Stimulated activated CD8-positive, alpha-beta memory T cell treated with anti-CD3 and anti-CD28 coated beads, Interleukin-7, amount 100 ng/mL, for 4 hours (primary cell): ENCODE measurements at regions not wholly inside any gene's neighbourhood (a gene's known extent, or its start where the extent isn't known, plus 50 kb on each side); places are given as distances from the start of the nearest gene placed in this dataset.
"Not testable (repeated sequence)": the region's sequence is repeated elsewhere in the genome, so short reads cannot be mapped to it uniquely, and the experiment has no call there.

Experiments used
- DNase-seq, 2 donors: peaks; one replicate each; pipeline ENCODE4 v3.0.0-alpha.2; 2020; ENCODE audit warnings: low read depth in 2 of 2

GRCh38 chr4:128649161-128649560 is 160.3 kb upstream of the JADE1 start:
- no peak for DNase-seq

GRCh38 chr4:128648021-128648420 is 161.5 kb upstream of the JADE1 start:
- no peak for DNase-seq

- DNase-seq = not testable (repeated sequence)
Measured at GRCh38 chr4:128646893-128647292, 162.6 kb upstream of the JADE1 start.

- DNase-seq = not testable (repeated sequence)
Measured at GRCh38 chr4:128644693-128645654, 164.5 kb upstream of the JADE1 start.

- not testable (repeated sequence) for DNase-seq
Measured at GRCh38 chr4:128644107-128644506, 165.4 kb upstream of the JADE1 start.

- not testable (repeated sequence) for DNase-seq
Measured at GRCh38 chr4:128641566-128641965, 167.9 kb upstream of the JADE1 start.

GRCh38 chr4:128639541-128640270 is 169.8 kb upstream of the JADE1 start:
- no peak for DNase-seq

- DNase-seq = no peak
Measured at GRCh38 chr4:128636906-128637305, 172.6 kb upstream of the JADE1 start.

GRCh38 chr4:128635955-128636560 is 173.4 kb upstream of the JADE1 start:
- no peak for DNase-seq

GRCh38 chr4:128635141-128635954 is 174.2 kb upstream of the JADE1 start:
- DNase-seq = no peak

GRCh38 chr4:128633067-128633466 is 176.4 kb upstream of the JADE1 start:
- no peak for DNase-seq

GRCh38 chr4:128630871-128631270 is 178.6 kb upstream of the JADE1 start:
- no peak for DNase-seq

GRCh38 chr4:128623508-128624215 is 185.8 kb upstream of the JADE1 start:
- no peak for DNase-seq

GRCh38 chr4:128620279-128620965 is 189.1 kb upstream of the JADE1 start:
- not testable (repeated sequence) for DNase-seq

GRCh38 chr4:128615197-128615596 is 194.3 kb upstream of the JADE1 start:
- no peak for DNase-seq

GRCh38 chr4:128608006-128608405 is 201.5 kb upstream of the JADE1 start:
- DNase-seq = no peak

GRCh38 chr4:128606173-128606572 is 203.3 kb upstream of the JADE1 start:
- no peak for DNase-seq

- DNase-seq = no peak
Measured at GRCh38 chr4:128604840-128605239, 204.7 kb upstream of the JADE1 start.

GRCh38 chr4:128604204-128604603 is 205.3 kb upstream of the JADE1 start:
- DNase-seq = no peak

- no peak for DNase-seq
Measured at GRCh38 chr4:128603081-128603480, 206.4 kb upstream of the JADE1 start.
